ENCODE measurements at regions not wholly inside any gene's neighbourhood (a gene's known extent, or its start where the extent isn't known, plus 50 kb on each side); places are given as distances from the start of the nearest gene placed in this dataset.

- intact Hi-C loops (cut with DNase I) = no loop called here
- TF ChIP-seq POLR2A (IDR thresholded peaks at IDR 0.05) (no peak), EP300 (IDR thresholded peaks at IDR 0.05) (no peak), CTCF (IDR thresholded peaks at IDR 0.05) (no peak)
- WGBS, 3 donors = 62 to 75% (median 64%) methylated on average over 2 of the region's 2 CpGs
- no peaks in the 10 kb centered on the region for H3K4me1 ChIP-seq (ENCODE audit: insufficient read depth)
- no peak overlapping the region for H3K27ac ChIP-seq
- H3K36me3 ChIP-seq = no peaks in the 10 kb centered on the region
- H3K4me3 ChIP-seq = no peak overlapping the region
- DNase-seq = no peak
- no peaks in the 10 kb centered on the region for H3K27me3 ChIP-seq
- no peaks in the 10 kb centered on the region for H3K9me3 ChIP-seq
Observed at GRCh38 chr7:115593111-115593510, 437.5 kb downstream of the TFEC start.

- 91 to 95% (median 92%) methylated on average over 5 of the region's 5 CpGs for WGBS, 3 donors
Observed at GRCh38 chr7:115585015-115585718, 445.4 kb downstream of the TFEC start.

GRCh38 chr7:115582956-115583355 lies 447.6 kb downstream of the TFEC start:
- no peaks in the 10 kb centered on the region for H3K9me3 ChIP-seq
- H3K27me3 ChIP-seq = no peaks in the 10 kb centered on the region
- no peak overlapping the region for H3K27ac ChIP-seq
- H3K4me3 ChIP-seq = no peak overlapping the region
- intact Hi-C loops (cut with DNase I) = no loop called here
- H3K36me3 ChIP-seq = no peaks in the 10 kb centered on the region
- WGBS, 3 donors = 58 to 81% (median 75%) methylated on average over 1 of the region's 1 CpG
- no peak for TF ChIP-seq POLR2A (IDR thresholded peaks at IDR 0.05)
- TF ChIP-seq CTCF (IDR thresholded peaks at IDR 0.05) = no peak
- no peak for TF ChIP-seq EP300 (IDR thresholded peaks at IDR 0.05)
- DNase-seq = no peak
- no peaks in the 10 kb centered on the region for H3K4me1 ChIP-seq (ENCODE audit: insufficient read depth)

More at GRCh38 chr7:115585015-115585718, 445.4 kb downstream of the TFEC start:
- no peaks in the 10 kb centered on the region for H3K9me3 ChIP-seq
- intact Hi-C loops (cut with DNase I) = no loop called here
- H3K4me1 ChIP-seq (ENCODE audit: insufficient read depth) = no peaks in the 10 kb centered on the region
- TF ChIP-seq POLR2A (IDR thresholded peaks at IDR 0.05) (no peak), CTCF (IDR thresholded peaks at IDR 0.05) (no peak), EP300 (IDR thresholded peaks at IDR 0.05) (no peak)
- H3K4me3 ChIP-seq = no peak overlapping the region
- H3K36me3 ChIP-seq = no peaks in the 10 kb centered on the region
- no peak for DNase-seq
- H3K27me3 ChIP-seq = no peaks in the 10 kb centered on the region
- no peak overlapping the region for H3K27ac ChIP-seq

GRCh38 chr7:115578576-115578975 lies 452.0 kb downstream of the TFEC start:
- TF ChIP-seq EP300 (IDR thresholded peaks at IDR 0.05) (no peak), POLR2A (IDR thresholded peaks at IDR 0.05) (no peak), CTCF (IDR thresholded peaks at IDR 0.05) (no peak)
- intact Hi-C loops (cut with DNase I) = no loop called here
- H3K4me3 ChIP-seq = no peak overlapping the region
- no peaks in the 10 kb centered on the region for H3K9me3 ChIP-seq
- H3K4me1 ChIP-seq (ENCODE audit: insufficient read depth) = no peaks in the 10 kb centered on the region
- H3K27ac ChIP-seq = no peak overlapping the region
- WGBS, 3 donors = 50 to 69% (median 63%) methylated on average over 2 of the region's 2 CpGs
- no peaks in the 10 kb centered on the region for H3K27me3 ChIP-seq
- H3K36me3 ChIP-seq = no peaks in the 10 kb centered on the region
- no peak for DNase-seq

Data from ovary (tissue), 7 donors.